GM12892 (cell line): ENCODE measurements at regions not wholly inside any gene's neighbourhood (a gene's known extent, or its start where the extent isn't known, plus 50 kb on each side); places are given as distances from the start of the nearest gene placed in this dataset.

ENCODE experiments used
- DNase-seq: peaks from one replicate; pipeline ENCODE4 v3.0.0; 2011; ENCODE audit not compliant: insufficient read length
- FAIRE-seq: peaks from 2 replicates; lab custom pipeline; 2011; peaks lifted over from hg19 to GRCh38; lab: Jason Lieb, UNC
- POLR2A ChIP-seq: IDR thresholded peaks from 2 replicates; pipeline ENCODE4 v1.6.1; 2011; ENCODE audit warnings: low read depth, low read length, control low read depth
- POLR2AphosphoS5 ChIP-seq: IDR thresholded peaks from 2 replicates; pipeline ENCODE4 v1.6.1; 2011; ENCODE audit warnings: low read depth, low read length, control low read depth
- TAF1 ChIP-seq: IDR thresholded peaks from 2 replicates; pipeline ENCODE4 v1.6.1; 2011; ENCODE audit warnings: low read depth, mild to moderate bottlenecking, control low read depth, low read length, borderline replicate concordance

- TF ChIP-seq TAF1 (no peak), POLR2A (no peak), POLR2AphosphoS5 (no peak)
- FAIRE-seq: no peak
- no peak for DNase-seq
These were observed 394.0 kb upstream of the IGFBP7 start for GRCh38 chr4:57504139-57504538.

DNA sequence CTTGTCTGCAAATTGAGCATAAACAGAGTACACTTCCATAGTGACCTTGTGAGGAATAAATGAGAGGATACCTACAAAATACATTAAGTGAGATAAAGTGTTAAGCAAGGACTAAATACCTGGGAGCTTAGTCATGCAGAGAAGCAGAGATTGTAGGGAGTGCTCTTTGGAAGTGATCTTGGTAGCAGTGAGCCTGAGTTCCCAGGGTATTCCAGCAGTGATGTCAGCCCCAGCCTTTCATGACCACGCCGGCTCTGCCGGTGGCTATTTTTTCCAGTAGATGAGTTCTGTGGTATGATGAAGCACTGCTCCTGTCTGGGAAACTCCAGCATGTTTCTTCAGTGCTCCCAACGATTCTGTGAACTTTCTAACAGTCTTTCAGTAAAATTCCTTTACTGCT, 391.5 kb upstream of the IGFBP7 start:
- FAIRE-seq: no peak
- TF ChIP-seq POLR2A: no peak
- TF ChIP-seq TAF1: no peak
- no peak for TF ChIP-seq POLR2AphosphoS5
- no peak for DNase-seq

- FAIRE-seq (no peak), DNase-seq (no peak)
- TF ChIP-seq TAF1 (no peak), POLR2A (no peak), POLR2AphosphoS5 (no peak)
These were observed 389.6 kb upstream of the IGFBP7 start for GRCh38 chr4:57499786-57500185.

DNA sequence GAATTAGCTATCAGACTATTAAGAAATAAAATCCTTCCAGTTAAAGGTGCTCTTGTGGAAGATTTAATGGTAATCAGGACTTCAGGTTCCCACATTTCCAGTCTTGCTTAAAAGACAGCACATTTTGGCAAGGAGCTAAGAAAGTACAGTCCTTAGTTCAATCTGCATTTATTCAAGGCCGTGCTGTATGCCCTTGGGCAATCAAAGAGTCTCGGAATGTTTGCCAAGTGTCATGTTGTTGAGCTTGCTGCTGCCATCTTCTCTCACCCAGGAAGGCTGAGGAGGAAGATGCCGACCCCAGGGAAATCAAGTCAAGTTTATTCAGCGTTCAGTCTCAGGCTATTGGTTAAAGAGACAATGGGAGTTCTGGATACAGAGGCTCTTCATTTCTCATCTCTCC, 388.1 kb upstream of the IGFBP7 start:
- FAIRE-seq (no peak), DNase-seq (no peak)
- TF ChIP-seq TAF1: no peak
- TF ChIP-seq POLR2AphosphoS5: no peak
- TF ChIP-seq POLR2A: no peak

DNA sequence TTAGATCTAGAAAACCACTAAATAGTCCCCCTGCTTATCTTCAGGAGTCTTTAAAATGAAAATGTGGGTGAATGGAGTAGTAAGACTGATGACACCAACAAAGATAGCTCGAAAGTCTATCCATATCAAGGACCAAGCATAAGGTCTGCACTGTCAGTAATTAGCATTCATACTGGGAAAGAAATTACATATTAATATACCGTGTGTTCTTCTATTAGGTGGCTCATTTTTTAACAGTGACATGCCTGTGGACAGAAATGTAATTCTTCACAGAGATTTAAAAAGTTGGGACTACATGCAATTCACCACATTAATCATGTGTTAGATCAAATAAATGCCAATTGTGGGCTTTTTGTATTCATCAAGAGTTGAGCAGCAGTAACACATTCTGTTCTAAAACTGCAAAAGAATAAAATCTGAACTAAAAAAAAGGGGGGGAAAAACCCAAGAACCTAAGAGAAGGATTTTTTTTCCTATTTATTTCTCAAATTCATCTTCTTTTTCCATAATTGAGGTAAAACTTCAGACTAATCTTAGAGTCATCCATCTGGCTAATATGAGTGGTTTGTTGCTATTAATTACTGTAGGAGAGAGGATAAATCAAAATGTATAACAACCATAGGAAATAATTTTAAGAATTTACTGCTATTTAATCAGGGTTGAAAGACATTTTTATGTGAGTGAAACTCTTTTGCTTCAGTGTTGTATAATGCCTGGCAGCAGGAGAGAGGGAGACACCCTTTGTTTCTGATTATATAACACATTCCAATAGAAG, 386.7 kb upstream of the IGFBP7 start:
- TF ChIP-seq POLR2A (no peak), TAF1 (no peak), POLR2AphosphoS5 (no peak)
- FAIRE-seq: no peak
- DNase-seq: no peak

DNA sequence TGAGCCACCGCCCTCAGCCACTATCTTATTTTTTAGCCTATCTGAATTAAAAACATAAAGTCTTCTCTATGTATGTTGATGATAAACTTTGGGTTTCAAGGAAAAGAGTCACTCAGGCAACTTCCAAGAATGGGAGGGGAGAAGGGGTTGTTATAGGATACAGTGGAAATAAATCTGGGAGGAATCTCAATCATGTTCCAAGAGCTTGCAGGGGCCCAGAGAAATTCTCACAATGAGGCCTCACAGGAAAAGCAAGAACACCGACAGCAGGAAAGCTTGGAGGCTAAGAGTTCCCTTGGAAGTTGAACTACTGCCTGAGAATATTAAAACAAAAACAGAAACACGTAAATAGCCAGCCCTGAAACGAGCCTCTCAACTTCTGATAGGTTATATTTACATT, 384.6 kb upstream of the IGFBP7 start:
- FAIRE-seq (no peak), DNase-seq (no peak)
- TF ChIP-seq POLR2AphosphoS5 (no peak), TAF1 (no peak), POLR2A (no peak)

DNA sequence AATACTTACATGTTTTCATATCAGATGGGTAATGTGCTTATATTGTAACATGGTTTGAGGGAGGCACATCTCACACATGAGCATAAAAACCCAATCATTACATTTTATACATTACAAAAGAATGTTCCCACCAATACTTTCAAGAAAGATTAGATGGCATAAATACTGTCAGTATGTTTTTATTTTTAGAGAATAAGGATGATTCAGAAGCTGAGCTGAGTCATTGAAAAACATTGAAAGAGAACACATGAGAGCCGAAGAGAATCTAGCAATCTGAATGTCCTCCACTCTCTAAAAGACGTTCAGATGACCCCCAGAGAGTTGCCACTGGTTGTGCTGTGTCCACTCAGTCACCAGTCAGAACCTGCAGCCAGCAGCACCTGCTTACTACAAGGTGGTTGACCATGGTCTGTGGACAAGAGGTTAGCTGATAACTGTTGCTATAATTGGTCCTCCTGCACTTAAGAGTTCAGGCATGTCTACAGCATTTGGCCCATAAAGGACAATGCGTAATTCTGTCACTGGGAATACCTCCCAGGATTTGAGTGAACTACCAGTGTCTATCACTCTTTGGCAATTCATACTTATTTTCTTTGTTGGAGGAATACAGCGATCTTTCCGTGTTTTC, 382.2 kb upstream of the IGFBP7 start:
- DNase-seq: no peak
- TF ChIP-seq TAF1 (no peak), POLR2AphosphoS5 (no peak), POLR2A (no peak)
- no peak for FAIRE-seq

DNA sequence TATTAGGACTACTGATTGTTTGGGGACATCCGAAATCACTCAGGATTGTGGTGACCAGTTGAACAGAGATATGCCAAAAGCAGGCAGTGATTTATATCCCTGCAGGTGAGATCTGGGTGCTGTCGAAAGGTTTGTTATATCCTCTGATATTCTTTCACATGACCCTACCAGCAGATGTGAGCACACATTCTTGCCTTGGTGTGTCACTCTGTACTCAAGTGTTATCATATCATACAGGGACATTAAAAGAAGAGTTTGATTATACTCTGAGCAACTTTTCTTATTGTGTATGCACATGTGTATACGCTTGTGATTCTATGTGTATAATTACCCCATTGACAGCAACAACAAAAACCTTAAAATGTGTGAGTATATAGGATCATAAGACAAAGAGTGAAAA, 381.2 kb upstream of the IGFBP7 start:
- FAIRE-seq (no peak), DNase-seq (no peak)
- no peak for TF ChIP-seq POLR2AphosphoS5
- no peak for TF ChIP-seq TAF1
- TF ChIP-seq POLR2A: no peak

DNA sequence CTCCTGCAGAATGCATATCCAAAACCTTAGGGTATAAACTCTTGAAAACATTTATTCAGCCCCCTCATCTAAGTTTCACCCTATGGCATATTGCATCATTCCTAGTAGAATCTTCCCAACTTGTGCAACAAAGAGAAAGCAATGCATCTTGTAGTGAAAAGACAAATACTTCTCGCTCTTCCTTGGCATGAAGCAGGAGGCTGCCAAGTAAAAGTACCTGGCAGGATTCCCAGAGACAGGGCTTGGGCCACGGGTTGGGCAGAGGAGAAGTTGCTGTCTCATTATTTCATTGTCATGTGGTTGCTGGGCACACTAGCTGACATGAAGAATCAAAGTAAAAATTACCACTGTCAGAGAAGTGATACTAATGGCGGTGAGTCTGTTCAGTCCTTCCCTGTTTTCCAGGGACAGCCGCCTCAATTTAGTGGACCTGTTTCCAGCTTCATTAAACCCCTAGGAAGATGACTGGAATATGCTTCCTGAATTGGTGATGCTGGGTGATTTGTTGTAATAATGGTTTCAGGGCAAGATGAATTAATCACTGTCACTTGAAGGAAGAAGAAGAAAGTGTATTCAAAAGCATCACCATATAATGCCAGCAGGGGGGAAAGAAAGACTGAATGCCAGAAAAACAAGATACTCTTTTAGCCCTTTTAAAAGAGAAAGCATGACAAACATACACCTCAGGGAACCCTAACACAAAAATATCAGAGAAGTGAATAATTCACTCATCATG, 380.5 kb upstream of the IGFBP7 start:
- DNase-seq (no peak), FAIRE-seq (no peak)
- TF ChIP-seq POLR2AphosphoS5: no peak
- TF ChIP-seq TAF1: no peak

DNA sequence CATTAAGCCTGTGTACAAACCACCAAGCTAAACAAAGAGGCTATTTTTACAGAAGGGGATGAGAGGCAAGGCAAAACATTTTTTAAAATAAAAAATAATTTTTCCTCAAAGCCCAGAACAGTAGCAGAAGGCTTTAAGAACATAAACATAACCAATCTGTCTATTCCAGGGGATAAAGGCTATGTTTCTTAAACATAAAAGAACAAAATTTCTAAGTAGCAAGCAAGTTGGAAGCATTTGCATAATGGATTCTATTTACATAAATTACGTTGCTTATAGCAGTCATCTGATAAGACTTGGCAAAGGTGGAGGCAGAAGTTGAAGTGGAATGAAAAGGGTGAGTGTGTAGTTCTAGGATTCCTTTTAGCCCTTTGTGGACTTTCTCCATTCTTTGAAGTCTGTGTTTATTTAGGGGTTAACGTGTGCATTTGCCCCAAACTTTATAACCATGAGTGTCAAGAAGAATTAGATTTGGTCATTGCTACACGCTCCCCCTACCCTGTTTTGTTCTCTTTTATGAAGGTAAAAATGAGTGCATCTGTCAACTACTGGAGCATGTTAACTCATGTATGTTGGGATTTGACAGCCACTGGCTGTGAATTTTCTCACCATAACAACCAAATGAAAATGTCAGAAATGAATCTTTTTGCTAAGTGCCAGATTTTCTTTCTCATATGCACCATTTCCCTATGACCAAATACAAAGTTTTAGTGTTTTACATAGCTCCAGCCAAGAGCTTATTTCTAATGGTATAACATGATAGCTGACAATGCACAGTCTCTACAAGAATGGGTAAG, 378.4 kb upstream of the IGFBP7 start:
- no peak for TF ChIP-seq POLR2AphosphoS5
- no peak for TF ChIP-seq POLR2A
- TF ChIP-seq TAF1: no peak
- FAIRE-seq (no peak), DNase-seq (no peak)

DNA sequence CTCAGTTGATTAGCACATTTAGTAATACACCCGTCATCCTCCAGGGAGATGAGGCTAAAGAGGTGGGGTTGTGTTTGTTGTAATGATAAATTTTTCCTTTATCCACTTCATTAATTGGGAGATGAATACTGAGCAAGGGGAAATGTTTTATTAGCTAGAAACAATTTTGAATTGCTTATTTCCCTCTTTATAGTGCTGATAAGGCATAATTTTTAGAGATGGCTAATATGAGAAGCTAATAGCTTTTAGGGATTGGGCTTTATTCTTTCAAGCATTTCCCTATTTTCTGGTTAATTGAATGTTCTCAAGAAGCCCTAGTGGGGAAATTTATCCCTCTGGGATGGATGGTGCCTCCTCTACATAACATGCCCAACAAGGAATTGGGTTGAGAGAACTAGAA, 365.2 kb upstream of the IGFBP7 start:
- FAIRE-seq (no peak), DNase-seq (no peak)
- TF ChIP-seq POLR2A: no peak
- TF ChIP-seq TAF1: no peak
- no peak for TF ChIP-seq POLR2AphosphoS5
